Ammon's horn (tissue), 1 donor: ENCODE measurements at regions not wholly inside any gene's neighbourhood (a gene's known extent, or its start where the extent isn't known, plus 50 kb on each side); places are given as distances from the start of the nearest gene placed in this dataset.
"Not testable (repeated sequence)": the region's sequence is repeated elsewhere in the genome, so short reads cannot be mapped to it uniquely, and the experiment has no call there.

Source experiments
- DNase-seq: peaks from one replicate; pipeline ENCODE4 v3.0.0-alpha.2; 2016; ENCODE audit warnings: low spot score

- DNase-seq = no peak
Measured at GRCh38 chr5:130580264-130580663, 584.8 kb downstream of the HINT1 start.

DNA sequence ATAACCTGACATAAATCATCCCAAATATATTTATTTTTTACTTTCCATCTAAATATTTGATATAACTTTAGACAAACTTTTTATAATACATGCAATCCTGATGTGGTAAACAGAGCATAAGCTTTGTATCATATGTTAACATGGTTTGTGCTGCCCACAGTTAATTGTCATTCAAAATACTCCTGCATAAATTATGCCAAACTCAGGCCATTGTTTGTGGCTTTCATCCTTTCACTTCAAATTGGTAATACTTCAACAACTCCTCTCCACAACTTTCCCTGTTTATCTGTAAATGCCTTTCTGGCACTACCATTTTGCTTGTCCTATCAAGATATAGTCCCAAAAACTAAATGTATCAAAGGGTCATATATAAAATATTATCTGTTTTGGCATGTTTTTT lies 586.7 kb downstream of the HINT1 start:
- no peak for DNase-seq

GRCh38 chr5:130571076-130571475 lies 594.0 kb downstream of the HINT1 start:
- DNase-seq = no peak

GRCh38 chr5:130568791-130569190 lies 596.3 kb downstream of the HINT1 start:
- DNase-seq = no peak

DNA sequence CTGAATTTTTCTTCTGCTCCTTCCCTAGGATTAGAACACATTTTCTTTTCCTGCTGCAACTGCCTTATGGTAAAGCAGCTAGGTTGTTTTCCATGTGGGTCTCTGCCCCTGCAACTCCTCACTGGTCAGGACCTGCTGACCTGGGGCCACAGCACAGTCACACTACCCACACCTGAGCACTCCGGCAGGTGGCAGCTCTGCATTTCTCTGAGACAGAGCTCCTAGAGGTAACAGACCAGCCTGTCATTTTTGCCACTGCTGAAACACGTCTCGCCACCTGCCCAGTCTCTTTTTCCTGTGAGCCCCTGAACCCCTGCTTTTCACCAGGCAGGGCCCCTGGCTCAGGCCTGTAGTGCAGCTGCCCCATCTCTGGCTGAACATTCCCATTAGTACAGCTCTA lies 609.6 kb downstream of the HINT1 start:
- no peak for DNase-seq

DNA sequence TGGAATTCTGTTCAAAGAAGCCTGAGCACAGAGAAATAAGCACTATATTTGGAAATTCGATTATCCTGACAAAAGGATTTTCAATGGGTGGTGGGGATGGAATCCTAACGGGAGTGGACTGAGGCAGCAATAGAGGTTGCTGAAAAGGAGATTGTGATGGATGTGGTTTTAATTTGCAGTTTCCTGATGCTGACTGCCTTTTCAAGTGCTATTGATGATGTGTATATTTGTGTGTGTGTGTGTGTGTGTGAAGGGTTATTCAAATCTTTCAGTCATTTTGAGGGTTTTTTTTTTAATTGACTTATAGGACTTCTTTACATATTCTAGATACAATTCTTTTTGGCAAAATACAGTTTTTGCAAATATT lies 614.5 kb downstream of the HINT1 start:
- no peak for DNase-seq

DNA sequence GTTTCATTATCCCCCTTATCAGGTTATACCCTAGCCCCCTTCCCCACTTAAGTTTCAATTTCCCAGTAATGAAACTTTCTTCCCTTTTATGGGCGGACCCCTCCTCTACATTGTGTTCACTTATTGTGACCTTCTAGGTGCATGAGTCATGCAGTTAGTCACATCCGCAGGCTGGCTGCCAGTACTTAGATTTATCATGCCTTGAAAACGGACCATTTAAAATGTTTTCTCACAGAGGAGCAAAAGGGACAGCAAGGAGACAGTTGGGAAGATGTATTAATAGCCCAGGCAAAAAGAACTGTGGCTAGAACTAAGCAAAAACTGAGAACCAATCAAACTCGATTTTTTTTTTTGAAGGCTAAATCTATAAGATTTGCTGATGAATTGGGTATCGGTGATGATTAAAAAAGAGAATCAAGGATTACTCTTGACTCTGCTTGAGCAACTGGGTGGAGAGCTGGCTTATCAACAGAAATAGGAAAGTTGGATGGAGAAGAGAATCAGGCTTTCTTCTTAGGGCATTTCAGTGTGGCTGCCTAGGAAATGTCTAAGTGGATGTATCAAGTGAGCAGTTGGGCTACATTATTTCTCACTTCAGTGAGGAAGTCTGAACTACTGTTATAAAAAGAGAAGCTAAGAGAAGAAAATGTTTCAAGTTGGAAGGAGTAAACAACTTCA lies 615.0 kb downstream of the HINT1 start:
- DNase-seq = no peak

- no peak for DNase-seq
Measured at GRCh38 chr5:130546211-130546610, 618.8 kb downstream of the HINT1 start.

DNA sequence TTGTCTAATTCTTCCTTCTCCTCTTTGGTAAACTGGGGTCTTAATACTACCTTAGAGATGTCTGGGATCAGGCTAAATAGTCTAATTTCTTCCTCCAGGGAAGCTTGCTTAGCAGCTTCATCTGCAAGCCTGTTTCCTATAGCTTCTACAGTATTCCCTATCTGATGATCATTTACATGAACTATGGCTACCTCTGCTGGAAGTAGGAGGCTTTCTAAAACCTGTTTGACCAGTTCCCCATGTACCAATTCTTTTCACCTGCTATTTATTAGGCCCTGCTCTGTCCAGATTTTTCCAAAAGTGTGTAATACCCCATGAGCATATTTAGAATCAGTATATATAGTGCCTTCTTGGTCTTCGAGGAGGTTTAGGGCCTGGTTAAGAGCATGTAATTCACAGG lies 619.8 kb downstream of the HINT1 start:
- no peak for DNase-seq

DNA sequence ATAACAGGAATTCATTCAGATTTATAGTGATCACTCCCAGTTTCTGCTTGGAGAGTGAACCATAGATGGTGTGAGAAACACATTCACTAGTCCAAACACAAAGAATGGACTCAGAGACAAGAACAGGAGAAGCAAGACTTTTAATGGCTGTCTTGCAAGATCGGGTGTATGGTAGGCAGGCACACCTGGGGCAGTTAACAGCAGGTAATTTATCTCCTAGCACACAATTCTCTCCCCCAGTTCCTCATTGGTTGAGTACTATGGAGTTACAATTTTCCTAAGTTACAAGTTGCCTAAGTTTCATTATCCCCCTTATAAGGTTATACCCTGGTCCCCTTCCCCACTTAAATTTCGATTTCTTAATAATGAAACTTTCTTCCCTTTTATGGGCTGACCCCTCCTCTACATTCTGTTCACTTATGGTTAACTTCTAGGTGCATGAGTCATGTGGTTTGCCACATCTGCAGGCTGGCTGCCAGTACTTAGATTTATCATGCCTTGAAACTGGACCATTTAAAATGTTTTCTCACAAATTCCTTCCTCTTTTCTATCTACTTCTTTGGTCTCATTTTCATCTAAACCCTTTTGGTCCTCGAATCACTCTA lies 623.3 kb downstream of the HINT1 start:
- DNase-seq = peak; percentile 4

DNA sequence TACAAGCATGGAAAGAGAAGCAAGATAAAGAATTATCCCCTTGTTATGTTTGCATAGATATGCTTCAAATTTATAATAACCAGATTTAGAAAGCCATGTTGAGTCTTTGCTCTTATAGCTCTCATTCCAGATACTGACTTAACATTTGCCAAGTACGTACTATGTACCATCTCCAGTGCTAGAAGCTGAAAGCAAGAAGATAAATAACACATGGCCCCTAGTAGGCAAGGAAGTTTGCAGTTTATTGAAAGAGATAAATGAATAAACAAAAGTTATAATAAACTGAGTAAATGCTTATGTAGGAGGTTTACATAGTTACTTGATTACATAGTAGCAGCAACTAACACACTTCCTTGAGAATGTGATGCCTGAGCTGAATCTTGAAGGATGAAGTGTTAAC lies 628.4 kb downstream of the HINT1 start:
- no peak for DNase-seq

- DNase-seq = no peak
Measured at GRCh38 chr5:130532786-130533185, 628.5 kb downstream of the CHSY3 start.

DNA sequence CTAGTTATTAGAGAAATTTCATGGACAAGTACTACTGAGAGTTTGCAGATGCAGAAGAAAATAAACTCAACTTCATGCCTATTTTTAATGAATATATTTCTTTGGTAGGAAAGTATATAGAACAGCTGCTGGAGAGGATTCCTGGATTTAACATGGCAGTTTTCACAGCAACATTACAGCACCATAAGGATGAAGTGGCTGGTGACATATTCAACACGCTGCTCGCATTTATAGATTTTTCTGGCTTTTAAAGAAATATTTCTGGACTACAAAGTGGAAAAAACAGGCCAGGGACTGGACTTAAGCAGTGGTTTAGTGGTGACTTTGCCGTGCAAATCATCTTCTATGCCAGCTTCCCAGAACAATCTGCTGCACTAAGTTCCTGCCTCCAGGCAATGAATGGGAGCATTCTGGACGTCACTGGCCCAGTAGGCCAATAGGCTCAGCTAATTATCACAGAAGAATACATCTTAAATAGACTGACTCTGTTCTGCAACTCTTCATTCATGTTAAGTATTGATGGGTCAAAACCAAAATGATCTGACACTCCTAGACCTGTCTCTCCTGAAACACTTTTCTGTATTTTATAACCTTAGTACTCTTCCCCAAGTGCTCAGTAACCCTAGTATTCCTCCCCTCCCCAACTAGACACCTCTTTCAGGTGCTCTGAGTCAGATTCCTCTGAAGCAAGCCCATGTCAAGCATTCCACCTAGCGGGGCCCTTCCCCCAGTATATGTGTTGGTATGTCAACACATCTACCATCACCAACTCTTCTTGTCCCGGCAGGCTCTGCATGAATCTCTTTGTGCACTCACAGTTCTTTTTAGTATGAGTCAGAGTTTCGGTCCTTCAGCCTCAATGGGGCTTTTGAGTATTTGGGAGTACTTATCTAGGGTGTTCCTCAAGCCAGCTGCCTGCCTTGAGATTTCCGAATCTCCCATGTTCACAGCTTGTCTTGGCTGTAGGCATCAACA lies 625.5 kb downstream of the CHSY3 start:
- no peak for DNase-seq

- DNase-seq = no peak
Measured at GRCh38 chr5:130529111-130529510, 624.8 kb downstream of the CHSY3 start.

GRCh38 chr5:130528474-130528873 lies 624.2 kb downstream of the CHSY3 start:
- no peak for DNase-seq

DNA sequence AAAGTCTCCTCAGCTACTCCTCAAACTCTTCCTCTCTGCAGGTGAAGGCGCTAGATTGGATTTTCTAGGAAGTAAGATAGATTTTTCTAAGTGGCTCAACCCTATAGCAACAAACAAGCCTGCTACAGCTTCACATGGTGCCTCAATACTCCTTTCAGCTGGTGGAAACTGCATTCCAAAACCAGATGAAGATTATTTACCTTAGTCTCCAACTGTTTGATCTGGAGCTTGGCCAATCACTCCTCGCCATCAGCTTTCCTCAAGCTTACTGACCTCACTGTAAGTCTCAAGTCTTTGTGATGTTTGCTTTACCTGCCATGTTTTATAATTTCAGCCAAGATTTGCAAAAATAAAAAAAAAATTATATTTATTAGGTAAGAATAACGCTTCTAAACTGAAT lies 622.4 kb downstream of the CHSY3 start:
- no peak for DNase-seq

GRCh38 chr5:130520211-130520610 lies 615.9 kb downstream of the CHSY3 start:
- DNase-seq = no peak

- no peak for DNase-seq
Measured at GRCh38 chr5:130514984-130515690, 610.9 kb downstream of the CHSY3 start.

DNA sequence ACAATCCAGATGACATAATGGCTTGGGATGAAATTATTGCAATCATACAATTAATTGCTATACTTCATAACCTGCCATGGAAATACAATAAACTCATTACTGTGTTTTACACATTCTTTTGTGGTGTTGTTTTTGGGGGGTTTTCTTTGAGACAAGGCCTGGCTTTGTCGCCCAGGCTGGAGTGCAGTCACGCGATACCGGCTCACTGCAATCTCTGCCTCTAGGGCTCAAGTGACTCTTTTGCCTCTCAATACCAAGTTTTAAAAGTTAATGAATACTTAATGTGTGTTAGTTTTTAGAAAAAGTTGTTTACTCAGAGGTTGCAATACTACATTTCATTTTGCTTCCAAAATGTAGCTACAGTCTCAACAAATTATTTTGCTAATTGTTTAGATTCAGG lies 598.4 kb downstream of the CHSY3 start:
- no peak for DNase-seq

- DNase-seq = no peak
Measured at GRCh38 chr5:130501151-130501865, 597.0 kb downstream of the CHSY3 start.

DNA sequence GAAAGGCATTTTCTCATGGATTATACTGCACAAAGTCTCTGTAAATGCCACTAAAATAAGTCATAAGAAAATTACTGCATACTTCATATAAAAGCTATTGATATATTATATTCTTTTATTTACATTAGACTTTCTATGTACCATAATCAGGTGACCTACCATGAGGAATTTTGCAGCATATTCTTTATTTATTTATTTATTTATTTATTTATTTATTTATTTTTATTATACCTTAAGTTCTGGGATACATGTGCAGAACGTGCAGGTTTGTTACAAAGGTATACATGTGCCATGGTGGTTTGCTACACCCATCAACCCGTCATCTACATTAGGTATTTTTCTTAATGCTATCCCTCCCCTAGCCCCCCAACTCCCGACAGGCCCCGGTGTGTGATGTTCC lies 596.2 kb downstream of the CHSY3 start:
- DNase-seq = not testable (repeated sequence)

GRCh38 chr5:130496215-130496614 lies 592.0 kb downstream of the CHSY3 start:
- no peak for DNase-seq
